ENCODE measurements at regions not wholly inside any gene's neighbourhood (a gene's known extent, or its start where the extent isn't known, plus 50 kb on each side); places are given as distances from the start of the nearest gene placed in this dataset.

DNA sequence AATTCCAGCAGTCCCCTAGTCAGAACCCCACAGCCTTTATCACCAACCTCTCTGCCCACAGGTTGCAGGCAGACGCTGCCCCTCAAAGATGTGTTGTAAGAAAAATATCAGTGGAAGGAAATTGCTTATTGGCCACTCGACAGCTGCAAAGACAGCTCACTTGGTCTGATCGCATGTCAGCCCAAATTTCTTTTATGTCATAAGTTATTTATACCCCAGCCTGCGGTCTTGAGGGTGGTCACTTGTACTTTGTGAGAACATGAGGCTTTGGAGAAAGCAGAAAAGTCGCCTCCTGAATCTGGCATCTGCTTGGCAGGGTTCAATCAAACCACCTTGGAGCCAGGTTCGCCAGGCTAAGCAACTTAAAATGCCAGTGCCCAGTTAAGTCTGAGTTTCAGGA, 236.5 kb upstream of the CDH4 start:
- no peaks in the 10 kb centered on the region for H3K36me3 ChIP-seq (ENCODE audit: control insufficient read depth in 1 of 2, insufficient read depth in 2 of 2, low read length in 1 of 2)
- H3K27ac ChIP-seq (ENCODE audit: low read depth in 1 of 2, low read length in 2 of 2), result no peak overlapping the region
- ATAC-seq (ENCODE audit: low FRiP score) (no peak), DNase-seq (no peak)
- intact Hi-C loops (cut with DNase I), result no loop called here
- no peak overlapping the region for H3K4me3 ChIP-seq (ENCODE audit: low read length in 2 of 2)
- WGBS, 2 donors, result 58% methylated on average over 6 of the region's 6 CpGs
- no peaks in the 10 kb centered on the region for H3K4me1 ChIP-seq (ENCODE audit: control insufficient read depth in 1 of 2, insufficient read depth in 2 of 2, low read length in 2 of 2)
- no peaks in the 10 kb centered on the region for H3K27me3 ChIP-seq (ENCODE audit: control insufficient read depth in 1 of 2, insufficient read depth in 2 of 2, low read length in 1 of 2)
- H3K9me3 ChIP-seq (ENCODE audit: control insufficient read depth, low read length), result no peaks in the 10 kb centered on the region

DNA sequence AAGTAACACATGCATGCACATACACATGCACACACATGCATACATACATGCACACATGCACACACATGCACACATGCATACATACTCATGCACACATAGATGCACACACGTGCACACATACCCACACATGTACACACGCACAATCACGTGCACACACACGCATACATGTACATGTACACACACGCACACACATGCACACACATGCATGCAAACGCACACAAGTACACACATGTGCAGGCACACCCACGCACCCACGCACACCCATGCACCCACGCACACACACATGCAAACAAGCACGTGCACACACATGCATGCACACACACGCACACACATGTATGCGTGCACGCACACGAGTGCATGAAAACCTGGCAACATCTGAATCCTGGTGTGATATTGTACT, 232.7 kb upstream of the CDH4 start:
- Histone ChIP-seq H3K36me3 (ENCODE audit: control insufficient read depth in 1 of 2, insufficient read depth in 2 of 2, low read length in 1 of 2) (no peaks in the 10 kb centered on the region), H3K27me3 (ENCODE audit: control insufficient read depth in 1 of 2, insufficient read depth in 2 of 2, low read length in 1 of 2) (no peaks in the 10 kb centered on the region), H3K27ac (ENCODE audit: low read depth in 1 of 2, low read length in 2 of 2) (no peak overlapping the region), H3K4me3 (ENCODE audit: low read length in 2 of 2) (no peak overlapping the region), H3K4me1 (ENCODE audit: control insufficient read depth in 1 of 2, insufficient read depth in 2 of 2, low read length in 2 of 2) (no peaks in the 10 kb centered on the region), H3K9me3 (ENCODE audit: control insufficient read depth, low read length) (no peaks in the 10 kb centered on the region)
- intact Hi-C loops (cut with DNase I), result no loop called here
- ATAC-seq (ENCODE audit: low FRiP score) (no peak), DNase-seq (no peak)
- WGBS, 2 donors, result 92 to 94% methylated on average over 14 of the region's 14 CpGs

DNA sequence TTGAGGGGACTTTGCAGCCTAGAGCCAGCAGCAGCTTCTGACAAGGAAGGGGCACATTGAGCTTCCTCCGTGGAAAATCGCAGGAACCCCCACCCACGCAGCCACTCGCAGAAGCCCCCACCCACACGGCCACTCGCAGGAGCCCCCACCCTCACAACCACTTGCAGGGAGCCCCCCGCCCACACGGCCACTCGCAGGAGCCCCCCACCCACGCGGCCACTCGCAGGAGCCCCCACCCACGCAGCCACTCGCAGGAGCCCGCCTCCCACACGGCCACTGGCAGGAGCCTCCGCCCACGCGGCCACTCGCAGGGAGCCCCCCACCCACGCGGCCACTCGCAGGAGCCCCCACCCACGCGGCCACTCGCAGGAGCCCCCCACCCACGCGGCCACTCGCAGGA, 228.4 kb upstream of the CDH4 start:
- ATAC-seq (ENCODE audit: low FRiP score), result no peak
- H3K4me1 ChIP-seq (ENCODE audit: control insufficient read depth in 1 of 2, insufficient read depth in 2 of 2, low read length in 2 of 2), result no peaks in the 10 kb centered on the region
- no peak for DNase-seq

DNA sequence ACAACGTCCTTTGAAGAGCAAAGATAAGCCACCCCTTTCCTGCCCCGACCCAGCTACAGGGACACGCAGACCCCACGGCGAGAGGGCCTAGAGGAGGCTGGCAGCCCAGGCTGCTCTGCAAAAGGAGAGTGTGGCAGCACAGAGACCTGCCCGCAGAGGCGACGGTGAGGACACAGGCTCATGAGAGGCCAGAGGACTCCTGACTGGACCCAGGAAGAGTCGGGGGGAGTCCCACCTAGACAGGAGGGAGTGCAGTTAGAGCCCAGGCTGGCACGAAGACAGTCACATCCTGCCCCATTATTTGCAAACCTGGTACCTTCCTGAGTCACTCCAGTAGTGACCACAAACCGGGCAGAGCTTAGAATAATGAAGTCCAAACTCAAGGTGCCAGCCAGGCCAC, 227.7 kb upstream of the CDH4 start:
- intact Hi-C loops (cut with DNase I), result no loop called here
- WGBS, 2 donors, result 77 to 80% methylated on average over 11 of the region's 11 CpGs

More for the DNA sequence above, 228.4 kb upstream of the CDH4 start:
- Histone ChIP-seq H3K9me3 (ENCODE audit: control insufficient read depth, low read length) (no peaks in the 10 kb centered on the region), H3K27me3 (ENCODE audit: control insufficient read depth in 1 of 2, insufficient read depth in 2 of 2, low read length in 1 of 2) (no peaks in the 10 kb centered on the region), H3K4me3 (ENCODE audit: low read length in 2 of 2) (no peak overlapping the region), H3K36me3 (ENCODE audit: control insufficient read depth in 1 of 2, insufficient read depth in 2 of 2, low read length in 1 of 2) (no peaks in the 10 kb centered on the region), H3K27ac (ENCODE audit: low read depth in 1 of 2, low read length in 2 of 2) (no peak overlapping the region)
- intact Hi-C loops (cut with DNase I), result no loop called here
- 81 to 88% methylated on average over 15 to 22 of the region's 29 CpGs for WGBS, 2 donors

DNA sequence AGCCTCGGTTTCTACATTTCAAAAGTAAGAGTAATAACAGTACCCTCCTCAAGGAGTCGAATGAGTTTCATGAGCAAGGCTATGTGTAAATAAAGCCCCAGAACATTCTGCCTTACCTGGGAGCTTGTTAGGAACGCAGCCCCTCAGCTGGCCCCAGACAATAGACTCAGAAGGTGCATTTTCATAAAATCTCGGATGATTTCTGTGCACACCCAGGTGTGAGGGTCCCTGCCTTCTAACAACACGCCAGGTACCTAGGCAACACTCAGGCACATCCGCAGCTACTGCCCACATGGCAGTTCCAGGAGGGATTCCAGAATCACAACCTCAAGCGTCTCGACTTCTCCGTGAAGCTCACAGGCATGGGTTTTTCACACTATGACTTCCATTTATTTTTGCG, 226.5 kb upstream of the CDH4 start:
- no peaks in the 10 kb centered on the region for H3K27me3 ChIP-seq (ENCODE audit: control insufficient read depth in 1 of 2, insufficient read depth in 2 of 2, low read length in 1 of 2)
- H3K27ac ChIP-seq (ENCODE audit: low read depth in 1 of 2, low read length in 2 of 2), result no peak overlapping the region
- H3K36me3 ChIP-seq (ENCODE audit: control insufficient read depth in 1 of 2, insufficient read depth in 2 of 2, low read length in 1 of 2), result no peaks in the 10 kb centered on the region
- intact Hi-C loops (cut with DNase I), result no loop called here
- no peaks in the 10 kb centered on the region for H3K4me1 ChIP-seq (ENCODE audit: control insufficient read depth in 1 of 2, insufficient read depth in 2 of 2, low read length in 2 of 2)
- H3K4me3 ChIP-seq (ENCODE audit: low read length in 2 of 2), result no peak overlapping the region
- 81 to 90% methylated on average over 10 of the region's 10 CpGs for WGBS, 2 donors
- DNase-seq (no peak), ATAC-seq (ENCODE audit: low FRiP score) (no peak)
- no peaks in the 10 kb centered on the region for H3K9me3 ChIP-seq (ENCODE audit: control insufficient read depth, low read length)

More for the DNA sequence above, 227.7 kb upstream of the CDH4 start:
- H3K4me3 ChIP-seq (ENCODE audit: low read length in 2 of 2), result no peak overlapping the region
- H3K27ac ChIP-seq (ENCODE audit: low read depth in 1 of 2, low read length in 2 of 2), result no peak overlapping the region
- no peak for DNase-seq
- H3K4me1 ChIP-seq (ENCODE audit: control insufficient read depth in 1 of 2, insufficient read depth in 2 of 2, low read length in 2 of 2), result no peaks in the 10 kb centered on the region
- no peaks in the 10 kb centered on the region for H3K27me3 ChIP-seq (ENCODE audit: control insufficient read depth in 1 of 2, insufficient read depth in 2 of 2, low read length in 1 of 2)
- H3K36me3 ChIP-seq (ENCODE audit: control insufficient read depth in 1 of 2, insufficient read depth in 2 of 2, low read length in 1 of 2), result no peaks in the 10 kb centered on the region
- ATAC-seq (ENCODE audit: low FRiP score), result no peak
- H3K9me3 ChIP-seq (ENCODE audit: control insufficient read depth, low read length), result no peaks in the 10 kb centered on the region

DNA sequence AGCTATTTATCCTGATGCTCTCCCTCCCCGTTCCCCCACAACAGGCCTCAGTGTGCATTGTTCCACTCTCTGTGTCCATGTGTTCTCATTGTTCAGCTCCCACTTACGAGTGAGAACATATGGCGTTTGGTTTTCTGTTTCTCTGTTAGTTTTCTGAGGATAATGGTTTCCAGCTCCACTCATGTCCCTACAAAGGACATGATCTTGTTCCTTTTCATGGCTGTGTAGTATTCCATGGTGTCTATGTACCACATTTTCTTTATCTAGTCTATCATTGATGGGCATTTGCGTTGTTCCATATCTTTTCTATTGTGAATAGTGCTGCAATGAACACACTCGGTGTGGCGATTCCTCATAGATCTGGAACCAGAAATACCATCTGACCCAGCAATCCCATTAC, 225.9 kb upstream of the CDH4 start:
- Histone ChIP-seq H3K4me3 (ENCODE audit: low read length in 2 of 2) (no peak overlapping the region), H3K4me1 (ENCODE audit: control insufficient read depth in 1 of 2, insufficient read depth in 2 of 2, low read length in 2 of 2) (no peaks in the 10 kb centered on the region), H3K9me3 (ENCODE audit: control insufficient read depth, low read length) (no peaks in the 10 kb centered on the region), H3K36me3 (ENCODE audit: control insufficient read depth in 1 of 2, insufficient read depth in 2 of 2, low read length in 1 of 2) (no peaks in the 10 kb centered on the region), H3K27ac (ENCODE audit: low read depth in 1 of 2, low read length in 2 of 2) (no peak overlapping the region), H3K27me3 (ENCODE audit: control insufficient read depth in 1 of 2, insufficient read depth in 2 of 2, low read length in 1 of 2) (no peaks in the 10 kb centered on the region)
- no peak for DNase-seq
- ATAC-seq (ENCODE audit: low FRiP score), result no peak
- intact Hi-C loops (cut with DNase I), result no loop called here
- WGBS, 2 donors, result 86 to 89% methylated on average over 6 of the region's 6 CpGs

DNA sequence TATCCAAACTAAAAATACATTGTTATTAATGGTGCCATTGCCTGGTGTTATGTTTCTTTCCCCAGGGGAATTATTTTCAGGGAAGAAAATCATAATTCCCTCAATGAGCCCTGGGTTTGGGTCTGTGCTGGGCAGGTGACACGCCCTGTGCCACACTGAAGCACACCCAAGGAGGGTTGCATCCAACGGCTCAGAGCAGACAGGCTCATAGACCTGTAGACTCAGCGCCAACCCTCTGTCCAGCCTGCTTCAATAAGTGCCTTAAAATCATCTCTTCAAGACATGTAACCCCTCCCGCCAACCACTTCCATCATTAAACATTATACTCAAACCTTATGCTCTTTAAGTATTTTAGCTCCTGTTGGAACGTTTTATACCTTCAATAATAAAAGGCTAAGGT, 225.3 kb upstream of the CDH4 start:
- no peaks in the 10 kb centered on the region for H3K4me1 ChIP-seq (ENCODE audit: control insufficient read depth in 1 of 2, insufficient read depth in 2 of 2, low read length in 2 of 2)
- DNase-seq (no peak), ATAC-seq (ENCODE audit: low FRiP score) (no peak)
- no peak overlapping the region for H3K27ac ChIP-seq (ENCODE audit: low read depth in 1 of 2, low read length in 2 of 2)
- intact Hi-C loops (cut with DNase I), result no loop called here
- H3K27me3 ChIP-seq (ENCODE audit: control insufficient read depth in 1 of 2, insufficient read depth in 2 of 2, low read length in 1 of 2), result no peaks in the 10 kb centered on the region
- no peaks in the 10 kb centered on the region for H3K36me3 ChIP-seq (ENCODE audit: control insufficient read depth in 1 of 2, insufficient read depth in 2 of 2, low read length in 1 of 2)
- H3K9me3 ChIP-seq (ENCODE audit: control insufficient read depth, low read length), result no peaks in the 10 kb centered on the region
- 65 to 87% methylated on average over 5 of the region's 5 CpGs for WGBS, 2 donors
- no peak overlapping the region for H3K4me3 ChIP-seq (ENCODE audit: low read length in 2 of 2)

DNA sequence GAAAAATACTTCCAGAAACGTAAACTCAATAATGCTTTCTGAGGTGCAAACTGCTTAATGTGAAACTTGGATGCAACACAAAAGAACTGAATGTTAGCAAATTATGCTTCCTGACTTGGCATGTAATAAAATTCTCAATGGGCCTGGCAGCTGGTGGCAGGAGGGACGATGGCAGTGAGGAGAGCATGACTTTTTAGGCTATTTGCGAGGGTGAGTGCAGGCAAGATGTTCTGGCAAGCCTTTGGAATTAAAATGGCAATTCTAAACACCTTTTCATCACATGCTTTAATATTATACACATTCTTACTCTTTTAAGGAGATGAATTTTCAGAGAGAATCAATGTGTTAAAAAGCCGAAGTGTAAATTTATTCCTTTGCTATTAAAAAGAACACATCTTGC, 224.8 kb upstream of the CDH4 start:
- Histone ChIP-seq H3K27me3 (ENCODE audit: control insufficient read depth in 1 of 2, insufficient read depth in 2 of 2, low read length in 1 of 2) (no peaks in the 10 kb centered on the region), H3K36me3 (ENCODE audit: control insufficient read depth in 1 of 2, insufficient read depth in 2 of 2, low read length in 1 of 2) (no peaks in the 10 kb centered on the region), H3K9me3 (ENCODE audit: control insufficient read depth, low read length) (no peaks in the 10 kb centered on the region), H3K4me1 (ENCODE audit: control insufficient read depth in 1 of 2, insufficient read depth in 2 of 2, low read length in 2 of 2) (no peaks in the 10 kb centered on the region), H3K27ac (ENCODE audit: low read depth in 1 of 2, low read length in 2 of 2) (no peak overlapping the region), H3K4me3 (ENCODE audit: low read length in 2 of 2) (no peak overlapping the region)
- 59 to 73% methylated on average over 4 of the region's 4 CpGs for WGBS, 2 donors
- intact Hi-C loops (cut with DNase I), result no loop called here
- DNase-seq (no peak), ATAC-seq (ENCODE audit: low FRiP score) (no peak)

DNA sequence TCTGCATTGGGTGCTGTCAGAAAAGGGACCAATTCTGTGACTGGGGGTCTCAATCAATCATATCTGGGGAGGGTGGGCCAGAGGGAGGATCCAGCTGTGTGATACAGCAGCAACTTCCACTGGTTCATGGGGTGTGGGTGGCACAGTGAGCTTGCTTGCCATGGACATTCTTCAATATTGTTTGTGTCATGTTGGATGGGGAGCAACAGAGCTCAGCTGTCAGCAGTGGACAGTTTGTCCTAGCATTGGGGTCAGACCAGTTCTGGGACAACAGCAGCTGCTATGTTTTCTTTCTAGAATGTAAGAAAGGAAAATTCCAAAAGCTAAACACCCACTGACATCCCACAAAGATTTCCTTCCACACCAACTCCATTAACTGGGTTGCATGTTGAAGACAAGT, 221.9 kb upstream of the CDH4 start:
- no peak for ATAC-seq (ENCODE audit: low FRiP score)
- Histone ChIP-seq H3K4me3 (ENCODE audit: low read length in 2 of 2) (no peak overlapping the region), H3K4me1 (ENCODE audit: control insufficient read depth in 1 of 2, insufficient read depth in 2 of 2, low read length in 2 of 2) (no peaks in the 10 kb centered on the region), H3K9me3 (ENCODE audit: control insufficient read depth, low read length) (no peaks in the 10 kb centered on the region), H3K36me3 (ENCODE audit: control insufficient read depth in 1 of 2, insufficient read depth in 2 of 2, low read length in 1 of 2) (no peaks in the 10 kb centered on the region), H3K27me3 (ENCODE audit: control insufficient read depth in 1 of 2, insufficient read depth in 2 of 2, low read length in 1 of 2) (no peaks in the 10 kb centered on the region), H3K27ac (ENCODE audit: low read depth in 1 of 2, low read length in 2 of 2) (no peak overlapping the region)
- DNase-seq, result no peak
- intact Hi-C loops (cut with DNase I), result no loop called here
